ENCODE measurements at regions not wholly inside any gene's neighbourhood (a gene's known extent, or its start where the extent isn't known, plus 50 kb on each side); places are given as distances from the start of the nearest gene placed in this dataset.

DNA sequence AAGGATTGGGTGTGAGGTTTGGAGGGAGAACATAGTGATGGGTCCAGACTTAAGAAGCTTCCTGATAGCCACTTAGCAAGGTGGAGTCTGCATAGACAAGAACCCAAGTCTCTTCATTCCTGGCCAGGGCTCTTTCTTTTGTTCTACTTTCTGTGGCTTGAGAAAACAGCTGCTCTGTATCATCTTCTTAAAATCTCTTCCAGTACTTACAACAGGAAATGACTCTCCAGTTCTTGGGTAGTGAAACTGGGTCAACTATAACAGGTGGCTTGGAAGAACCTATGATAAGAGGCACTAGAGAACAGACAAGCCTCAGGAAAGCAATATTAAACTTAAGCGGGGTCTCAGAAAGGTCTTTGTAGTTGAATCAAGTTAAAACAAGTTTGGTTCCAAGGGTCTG, 148.1 kb upstream of the USP24 start:
- no peak for DNase-seq (ENCODE audit: low read depth in 3 of 3, low spot score in 1 of 3)

DNA sequence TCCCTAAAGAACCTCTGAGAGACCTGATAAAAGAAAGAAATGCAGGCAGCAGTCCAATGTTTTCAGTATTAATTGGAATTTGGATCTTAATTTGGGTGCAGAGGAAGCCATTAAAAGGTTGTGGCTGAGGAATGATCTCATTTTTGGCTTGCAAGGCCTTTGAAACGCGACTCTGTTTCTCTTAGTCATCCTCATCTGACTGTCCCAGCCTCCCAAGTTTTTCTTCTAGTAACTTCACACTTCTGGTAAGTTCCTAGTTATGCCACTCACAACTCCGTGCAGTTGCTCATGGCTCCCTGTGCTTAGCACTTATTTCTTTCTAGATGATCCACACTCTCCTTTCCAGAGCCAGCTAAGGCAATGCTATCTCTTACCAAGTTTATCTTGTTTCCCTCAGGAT, 147.4 kb upstream of the USP24 start:
- no peak for DNase-seq (ENCODE audit: low read depth in 3 of 3, low spot score in 1 of 3)

DNA sequence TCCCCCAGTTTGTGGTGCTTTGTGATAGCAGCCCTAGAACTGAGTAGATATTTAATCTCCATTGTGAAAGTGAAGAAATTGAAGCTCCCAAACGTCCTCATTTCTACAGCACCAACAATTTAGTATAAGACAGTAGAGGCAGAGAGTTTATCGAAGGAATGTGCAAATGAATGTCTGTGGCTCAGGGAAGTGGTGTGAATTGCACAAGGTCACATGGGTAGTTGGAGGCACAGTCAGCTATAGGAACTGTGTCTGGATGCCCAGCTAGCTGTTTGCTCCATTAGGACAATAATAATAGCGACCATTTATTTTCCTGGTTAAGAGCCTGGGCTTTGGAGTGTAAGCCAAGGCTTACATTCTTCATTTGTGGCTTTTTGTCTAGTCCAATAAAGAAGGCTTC, 144.4 kb upstream of the USP24 start:
- no peak for DNase-seq (ENCODE audit: low read depth in 3 of 3, low spot score in 1 of 3)

DNA sequence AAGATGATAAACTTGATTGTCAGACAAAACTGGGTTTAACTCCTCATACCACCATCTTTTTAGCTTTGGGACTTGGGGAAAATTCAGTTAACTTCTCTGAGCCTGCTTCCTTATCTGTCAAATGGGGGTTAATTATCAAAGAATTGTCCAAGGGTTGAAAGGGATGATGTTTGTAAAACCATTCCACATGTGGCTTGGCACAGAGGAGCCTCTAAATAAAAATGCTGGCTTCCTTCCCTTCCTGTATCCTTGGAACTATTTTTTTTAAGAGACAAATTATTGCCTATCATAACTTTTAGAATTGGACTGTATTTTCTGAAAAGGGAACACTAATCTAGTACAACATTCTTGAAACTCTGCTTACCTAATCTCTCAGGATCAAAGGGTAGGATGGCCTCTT, 143.4 kb upstream of the USP24 start:
- DNase-seq (ENCODE audit: low read depth in 3 of 3, low spot score in 1 of 3): no peak

DNA sequence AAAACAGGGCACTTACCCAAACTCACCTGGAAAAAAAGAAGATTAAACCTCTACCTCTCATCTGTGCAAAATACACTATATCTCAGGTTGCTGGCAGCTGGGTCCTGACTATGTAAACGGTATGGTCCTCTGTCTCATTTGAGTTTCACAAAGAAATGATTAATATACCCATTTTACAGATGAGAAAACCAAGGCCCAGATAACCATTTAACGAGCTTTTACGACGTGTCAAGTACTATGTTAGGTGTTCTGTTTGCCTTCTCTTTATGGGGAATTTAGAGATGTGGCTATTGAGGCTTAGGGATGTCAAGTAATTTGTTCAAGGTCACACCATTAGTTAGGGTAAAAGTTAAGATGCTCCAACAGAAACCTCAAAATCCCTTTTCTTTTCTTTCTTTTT, 140.4 kb upstream of the USP24 start:
- no peak for DNase-seq (ENCODE audit: low read depth in 3 of 3, low spot score in 1 of 3)

DNA sequence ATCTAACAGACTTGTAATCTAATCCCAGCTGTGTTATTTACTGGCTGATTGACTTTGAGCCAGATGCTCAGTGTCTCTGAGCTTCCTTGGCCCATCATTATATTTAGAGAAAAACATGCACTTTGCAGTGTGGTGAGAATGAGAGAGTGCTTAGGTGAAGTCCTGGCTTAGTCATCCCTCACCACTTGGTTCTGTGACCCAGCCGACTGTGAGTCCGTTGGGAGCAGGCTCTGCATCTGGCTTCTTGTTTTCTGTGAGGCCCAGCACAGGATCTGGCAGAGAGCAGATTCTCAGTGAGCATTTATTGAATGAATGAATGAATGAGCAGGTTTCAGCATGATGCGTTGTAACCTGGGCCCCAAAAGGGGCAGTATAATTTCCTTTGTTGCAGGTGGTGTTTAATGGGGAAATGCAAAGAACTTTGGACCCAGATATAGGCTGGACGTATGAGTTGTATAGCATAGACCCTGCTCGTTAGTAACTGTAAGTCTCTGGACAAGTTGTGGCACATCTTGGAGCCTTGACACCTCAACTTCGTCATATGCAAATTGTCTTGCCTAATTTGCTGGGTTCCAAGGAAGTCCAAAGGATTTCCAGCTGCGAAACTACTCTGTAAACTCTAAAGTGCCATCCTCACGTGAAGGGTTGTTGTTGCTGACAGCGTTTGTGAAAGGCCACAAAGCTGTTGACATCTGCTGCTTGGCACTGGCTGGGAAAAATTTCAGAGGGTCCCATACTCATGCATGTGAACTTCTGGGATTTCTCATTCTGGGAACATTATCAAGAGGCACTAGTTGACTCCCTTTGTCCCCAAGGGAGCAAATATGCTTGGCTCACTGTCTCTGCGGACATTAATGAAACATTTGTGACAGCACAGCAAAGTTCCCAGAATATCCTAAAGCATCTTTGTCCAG, 138.8 kb upstream of the USP24 start:
- DNase-seq (ENCODE audit: low read depth in 3 of 3, low spot score in 1 of 3): no peak

DNA sequence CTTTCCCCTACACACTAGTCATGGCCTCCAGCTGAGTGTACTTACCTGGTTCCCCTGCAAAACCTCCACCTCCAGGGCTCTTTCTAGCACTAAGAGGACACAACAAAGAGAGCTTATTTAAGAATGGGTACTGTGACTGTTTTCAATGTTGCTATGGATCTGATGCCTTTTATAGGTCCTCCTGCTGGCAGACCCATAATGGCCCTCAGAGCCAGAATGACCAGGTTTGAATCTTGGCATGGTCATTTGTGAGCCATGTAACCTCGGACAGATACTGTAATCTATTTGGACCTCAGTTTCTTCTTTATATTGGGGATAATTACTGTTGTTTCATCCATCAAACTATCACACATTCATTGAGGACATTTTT, 137.6 kb upstream of the USP24 start:
- no peak for DNase-seq (ENCODE audit: low read depth in 3 of 3, low spot score in 1 of 3)

DNA sequence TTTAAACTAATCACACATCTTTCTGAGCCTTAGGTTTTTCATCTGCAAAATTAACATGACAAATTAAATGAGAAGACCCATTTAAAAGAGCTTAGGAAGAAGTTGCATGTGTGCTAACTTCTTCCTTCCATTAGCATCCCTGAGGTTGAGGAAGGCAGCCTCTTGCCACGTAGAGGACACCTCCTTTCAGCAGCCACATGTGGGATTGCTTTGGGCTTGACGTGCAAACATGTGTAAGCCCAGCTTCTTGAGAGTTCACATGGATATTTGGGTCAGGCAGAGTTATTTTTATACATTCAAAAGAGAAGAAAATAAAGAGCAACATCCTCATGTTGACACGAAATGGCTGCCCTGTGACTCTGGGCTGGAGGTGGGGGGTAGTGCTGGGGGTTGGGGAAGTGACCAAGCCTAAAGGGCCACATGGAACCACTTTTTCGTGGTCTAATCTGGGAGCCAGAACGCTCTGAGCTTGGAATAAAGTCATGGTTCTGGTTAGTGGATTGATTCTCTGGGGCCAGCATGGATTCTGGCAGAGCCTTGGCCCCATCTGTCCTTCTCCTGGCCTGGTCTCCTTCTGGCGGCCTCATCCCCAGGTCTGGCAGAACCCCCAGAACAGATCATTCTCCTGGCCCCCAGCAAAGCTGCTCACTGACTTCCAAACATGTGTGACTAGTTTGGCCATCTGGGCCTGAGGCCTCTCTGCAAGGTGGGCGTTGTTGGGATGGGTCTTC, 137.1 kb upstream of the USP24 start:
- DNase-seq (ENCODE audit: low read depth in 3 of 3, low spot score in 1 of 3): no peak

DNA sequence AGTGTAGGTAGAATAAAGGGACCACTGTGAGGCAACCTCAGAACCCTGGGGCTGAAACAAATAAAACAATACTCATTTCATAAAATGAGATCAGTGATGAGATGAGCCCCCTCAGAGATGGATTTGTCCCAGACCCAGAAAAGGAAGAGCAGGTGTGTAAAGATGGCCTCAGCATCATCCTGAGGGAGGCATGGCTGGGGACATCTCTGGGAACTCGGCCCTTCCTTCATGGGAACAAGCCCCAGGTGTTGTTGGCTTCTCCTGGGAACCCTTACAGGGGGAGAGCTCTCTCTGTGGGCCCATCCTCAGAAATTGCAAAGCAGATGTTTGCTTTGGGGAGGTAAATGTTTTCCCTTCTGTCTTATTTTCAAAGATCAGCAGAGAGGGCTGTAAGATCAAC, 133.2 kb upstream of the USP24 start:
- DNase-seq (ENCODE audit: low read depth in 3 of 3, low spot score in 1 of 3): no peak

DNA sequence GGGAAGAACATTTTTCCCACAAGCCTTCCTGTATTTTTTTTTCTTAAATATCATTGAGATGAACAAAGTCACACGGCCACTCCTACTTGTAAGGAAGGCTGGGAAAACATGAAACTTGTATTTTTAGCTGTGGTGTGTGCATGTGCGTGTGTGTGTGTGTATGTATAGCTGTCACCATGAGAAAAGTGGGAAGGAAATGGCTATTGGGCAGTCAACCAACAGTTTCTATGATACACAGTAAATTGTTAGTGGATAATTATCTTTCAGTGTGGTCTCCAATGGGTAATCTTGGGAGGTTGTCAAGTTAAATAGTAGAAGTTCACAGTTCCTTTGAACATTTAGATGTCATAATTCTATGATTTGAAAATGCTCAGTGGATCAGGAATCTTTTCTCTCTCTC, 132.7 kb upstream of the USP24 start:
- no peak for DNase-seq (ENCODE audit: low read depth in 3 of 3, low spot score in 1 of 3)

DNA sequence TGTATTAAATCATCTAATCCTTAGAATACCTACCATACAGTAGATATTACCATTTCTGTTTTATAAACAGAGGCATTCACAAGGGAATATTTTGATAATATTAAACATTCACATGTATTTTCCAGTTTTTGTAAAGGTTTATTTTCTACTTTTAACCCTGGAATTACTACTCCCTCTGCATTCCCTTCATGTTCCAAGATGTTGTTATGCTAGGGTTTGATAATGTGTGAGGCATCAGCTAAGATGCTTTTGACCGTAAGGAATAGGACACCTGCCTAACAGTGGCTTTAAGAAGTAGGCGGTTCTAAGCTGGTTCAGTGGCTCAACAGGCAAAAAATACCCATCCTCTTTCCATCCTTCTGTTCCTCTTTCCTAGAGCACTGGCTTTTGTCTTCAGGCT, 131.9 kb upstream of the USP24 start:
- DNase-seq (ENCODE audit: low read depth in 3 of 3, low spot score in 1 of 3): no peak

DNA sequence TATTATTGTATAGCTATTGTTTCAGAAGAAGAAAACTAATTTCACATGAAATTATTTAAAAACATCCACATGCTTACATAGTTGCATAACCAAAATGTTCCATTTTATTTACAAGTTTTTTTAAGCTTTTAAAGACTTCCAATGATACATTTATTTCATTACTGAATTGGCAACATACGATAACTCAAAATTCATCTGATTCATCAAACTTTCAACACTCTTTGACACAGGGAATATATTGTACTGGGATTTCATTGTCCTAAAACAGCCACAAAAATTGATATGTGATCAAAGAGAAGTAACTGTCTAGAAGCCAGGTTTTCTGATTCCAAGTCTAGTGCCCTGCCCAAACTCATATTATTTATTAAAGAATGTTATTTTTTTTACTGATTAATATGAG, 131.4 kb upstream of the USP24 start:
- no peak for DNase-seq (ENCODE audit: low read depth in 3 of 3, low spot score in 1 of 3)

DNA sequence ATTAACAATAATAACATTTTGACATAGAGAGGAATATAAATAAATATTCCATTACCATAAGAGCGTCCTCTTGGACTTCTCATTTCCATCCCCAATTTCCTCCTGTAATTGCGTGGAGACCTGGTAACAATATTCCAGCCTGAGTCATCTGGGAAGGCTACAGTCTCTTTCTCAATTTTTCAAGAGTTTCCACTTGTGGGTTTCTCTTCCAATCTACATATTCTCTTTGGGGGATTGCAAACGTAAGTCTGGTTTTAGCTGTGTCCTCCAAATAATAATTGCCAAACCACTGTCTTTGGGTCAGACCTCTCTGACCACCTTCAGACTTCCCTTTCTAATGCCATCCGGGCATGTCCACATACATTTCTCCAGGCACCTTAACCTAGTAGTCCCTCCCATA, 124.5 kb upstream of the USP24 start:
- DNase-seq (ENCODE audit: low read depth in 3 of 3, low spot score in 1 of 3): no peak

DNA sequence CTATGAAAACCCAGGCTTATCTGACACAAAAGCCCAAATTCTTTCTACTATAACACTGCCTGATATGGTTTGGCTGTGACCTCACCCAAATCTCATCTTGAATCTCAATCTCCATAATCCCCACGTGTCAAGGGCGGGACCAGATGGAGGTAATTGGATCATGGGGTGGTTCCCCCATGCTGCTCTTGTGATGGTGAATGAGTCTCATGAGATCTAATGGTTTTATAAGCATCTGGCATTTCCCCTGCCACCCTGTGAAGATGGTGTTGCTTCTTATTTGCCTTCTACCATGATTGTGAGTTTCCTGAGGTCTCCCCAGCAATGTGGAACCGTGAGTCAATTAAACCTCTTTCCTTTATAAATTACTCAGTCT, 123.3 kb upstream of the USP24 start:
- no peak for DNase-seq (ENCODE audit: low read depth in 3 of 3, low spot score in 1 of 3)

DNA sequence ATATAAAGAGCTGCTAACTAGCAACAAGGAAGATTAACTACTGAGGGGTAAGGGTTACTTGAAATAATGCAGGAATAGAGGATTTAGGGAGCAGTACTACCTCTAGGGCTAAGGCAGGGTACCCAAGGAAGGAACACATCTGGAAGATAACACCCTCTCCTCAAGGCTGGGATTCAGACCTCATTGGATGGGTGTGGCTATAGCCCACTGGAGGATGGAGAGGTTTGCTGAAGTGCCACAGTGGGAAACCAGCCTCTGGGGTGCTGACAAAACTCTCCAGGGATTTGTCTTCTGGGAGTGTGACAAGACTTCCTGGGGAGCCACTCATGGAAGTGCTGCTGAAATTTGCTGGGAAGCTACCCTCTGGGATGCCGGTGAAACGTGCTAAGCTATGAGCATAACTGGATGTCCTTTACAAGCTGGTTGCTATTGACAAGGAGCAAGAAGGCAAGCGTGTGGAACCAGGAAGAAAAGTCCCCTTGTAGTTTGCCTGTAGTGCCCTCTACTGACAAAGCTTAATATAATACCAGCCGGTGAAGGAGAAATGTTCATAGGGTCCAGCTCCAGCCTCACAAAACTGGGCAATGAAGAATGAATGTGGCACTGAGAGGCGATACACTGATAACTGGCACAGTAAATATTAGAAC, 122.8 kb upstream of the USP24 start:
- no peak for DNase-seq (ENCODE audit: low read depth in 3 of 3, low spot score in 1 of 3)

DNA sequence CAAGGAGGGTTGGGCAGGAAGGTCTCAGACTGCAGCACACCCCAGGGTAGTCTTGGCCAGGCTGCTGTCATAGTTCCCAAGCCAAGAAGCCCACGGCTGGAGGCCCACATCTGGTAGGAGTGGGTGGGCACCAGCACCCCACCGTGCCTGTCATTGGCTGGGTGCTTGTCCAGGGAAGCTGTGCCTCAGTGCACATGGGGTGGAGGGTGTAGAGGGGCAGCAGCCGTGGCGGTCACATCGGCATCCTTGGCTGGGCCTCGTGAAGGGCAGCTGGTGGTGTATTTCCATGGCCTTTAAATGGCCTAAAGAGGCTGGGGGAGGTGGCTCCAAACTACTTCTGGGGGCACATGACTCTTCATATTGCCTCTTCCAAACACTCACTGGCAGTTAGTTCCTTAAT, 119.6 kb upstream of the USP24 start:
- DNase-seq (ENCODE audit: low read depth in 3 of 3, low spot score in 1 of 3): no peak

DNA sequence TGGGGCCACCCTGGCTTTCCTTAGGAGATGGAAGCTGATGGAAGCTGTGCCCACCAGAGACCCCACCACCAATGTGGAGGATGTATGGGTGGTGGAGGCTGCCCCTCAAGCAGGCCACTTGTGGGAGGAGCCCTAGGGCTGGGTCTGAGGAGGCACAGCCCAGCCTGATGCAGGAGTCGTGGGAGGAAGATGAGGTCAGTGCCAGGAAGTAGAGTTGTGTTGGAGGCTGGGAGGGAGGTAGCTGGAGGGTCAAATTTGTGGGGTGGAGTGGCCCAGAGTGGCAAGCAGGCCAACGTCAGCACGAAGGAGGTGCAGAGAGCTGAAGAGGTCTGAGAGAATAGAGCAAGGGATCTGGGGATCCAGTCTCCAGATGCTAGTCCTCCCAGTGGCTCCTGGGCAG, 119.0 kb upstream of the USP24 start:
- no peak for DNase-seq (ENCODE audit: low read depth in 3 of 3, low spot score in 1 of 3)

DNA sequence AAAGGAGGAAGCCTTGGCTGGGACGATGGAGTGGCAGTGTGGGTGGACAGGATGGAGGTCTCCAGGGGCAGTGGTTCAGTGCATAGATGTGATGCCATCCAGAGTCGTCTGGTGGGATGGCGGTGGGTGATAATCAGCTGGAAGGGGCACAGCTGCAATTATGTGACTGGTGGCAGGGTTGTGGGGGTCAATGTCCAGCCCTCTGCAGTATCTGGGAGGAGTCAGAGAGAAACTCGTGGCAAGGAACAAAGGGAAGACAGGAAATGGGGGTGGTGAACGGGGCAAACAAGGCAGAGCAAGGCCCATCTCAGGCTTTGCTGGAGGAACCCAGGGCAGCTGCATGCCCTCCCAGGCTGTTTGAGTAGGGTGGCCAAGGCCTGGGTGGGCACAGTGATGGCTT, 118.3 kb upstream of the USP24 start:
- no peak for DNase-seq (ENCODE audit: low read depth in 3 of 3, low spot score in 1 of 3)

DNA sequence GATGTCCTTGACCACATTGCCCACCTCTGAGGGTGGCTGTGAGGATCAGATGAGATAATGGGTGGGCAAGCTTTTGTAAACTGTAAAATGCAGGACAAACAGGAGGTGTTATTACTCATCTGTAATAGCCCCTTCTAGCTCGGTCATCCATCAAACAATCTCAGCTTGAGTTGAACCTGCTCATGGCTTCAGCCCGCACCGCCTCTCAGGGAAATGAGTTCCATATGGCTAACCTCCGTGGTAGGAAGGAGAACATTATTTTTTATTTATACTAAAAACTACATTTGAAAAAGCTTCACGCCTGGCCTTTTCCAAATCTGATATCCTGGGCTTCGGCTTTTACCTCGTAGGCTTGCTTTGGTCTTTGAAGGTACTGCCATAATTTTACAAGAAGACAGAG, 116.2 kb upstream of the USP24 start:
- no peak for DNase-seq (ENCODE audit: low read depth in 3 of 3, low spot score in 1 of 3)

DNA sequence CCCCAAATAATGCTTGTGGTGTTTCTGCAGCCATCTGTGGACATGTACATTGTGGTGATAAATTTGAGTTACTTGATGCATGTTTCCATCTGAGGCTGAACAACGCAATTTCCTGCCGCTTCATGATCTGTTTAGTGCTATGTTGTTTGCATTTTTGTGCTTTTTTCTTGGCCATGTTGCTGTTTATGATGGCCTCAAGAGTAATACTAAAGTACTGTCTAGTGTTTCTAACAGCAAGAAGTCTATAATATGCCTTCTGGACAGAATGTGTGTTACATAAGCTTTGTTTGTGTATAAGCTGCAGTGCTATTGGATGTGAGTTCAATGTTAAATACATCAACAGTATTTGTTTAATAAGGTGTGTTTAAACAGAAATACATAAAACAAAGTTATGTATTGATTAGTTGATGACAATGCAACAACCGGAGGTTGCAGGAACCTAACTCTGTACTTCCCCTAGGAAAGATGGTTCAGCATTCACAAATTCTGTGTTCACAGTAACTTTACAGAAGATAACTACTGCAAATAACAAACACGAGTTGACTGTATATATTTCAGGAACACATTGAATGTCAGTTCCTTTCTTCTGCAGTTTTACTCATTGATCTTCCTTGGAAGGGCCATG, 114.8 kb upstream of the USP24 start:
- DNase-seq (ENCODE audit: low read depth in 3 of 3, low spot score in 1 of 3): no peak

DNA sequence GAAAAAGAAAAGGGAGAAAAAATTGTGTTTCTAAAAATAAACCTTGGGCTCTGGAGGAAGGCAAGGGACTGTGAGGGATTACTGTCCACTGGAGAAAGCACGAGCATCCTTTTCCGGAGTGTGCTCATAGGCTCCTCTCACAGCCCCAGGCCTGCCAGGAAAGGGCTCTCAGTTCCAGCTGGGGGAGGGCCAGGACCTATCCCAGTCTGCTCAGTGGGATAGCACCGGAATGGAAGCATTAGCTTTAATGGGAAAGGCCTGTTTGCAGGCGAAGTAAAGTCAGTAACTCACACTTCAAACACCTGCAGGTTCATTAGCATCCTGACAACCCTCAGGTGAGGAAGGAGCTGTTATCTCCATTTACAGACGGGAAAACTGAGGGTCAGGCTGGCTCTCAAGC, 113.9 kb upstream of the USP24 start:
- no peak for DNase-seq (ENCODE audit: low read depth in 3 of 3, low spot score in 1 of 3)

Data from stimulated activated CD4-positive, alpha-beta T cell treated with anti-CD3 and anti-CD28 coated beads, TNF-alpha, amount 100 ng/mL, for 1 hour (primary cell).